ENCODE measurements at regions not wholly inside any gene's neighbourhood (a gene's known extent, or its start where the extent isn't known, plus 50 kb on each side); places are given as distances from the start of the nearest gene placed in this dataset.

GRCh38 chr11:115067900-115068530, 389.7 kb downstream of the NXPE2 start:
- Histone ChIP-seq H3K9me3 (peaks cover 10% of the 10 kb centered on the region), H3K27ac (no peak overlapping the region), H3K4me3 (no peak overlapping the region), H3K4me1 (no peaks in the 10 kb centered on the region), H3K27me3 (ENCODE audit: low read depth) (no peaks in the 10 kb centered on the region), H3K36me3 (no peaks in the 10 kb centered on the region)
- no peak for TF ChIP-seq CTCF (IDR thresholded peaks at IDR 0.05)
- ATAC-seq (no peak), DNase-seq (no peak)
- intact Hi-C loops (cut with DNase I), result no loop called here

- Histone ChIP-seq H3K27me3 (ENCODE audit: low read depth) (no peaks in the 10 kb centered on the region), H3K9me3 (peaks cover 10% of the 10 kb centered on the region), H3K4me3 (no peak overlapping the region), H3K27ac (no peak overlapping the region), H3K4me1 (no peaks in the 10 kb centered on the region), H3K36me3 (no peaks in the 10 kb centered on the region)
- no peak for TF ChIP-seq CTCF (IDR thresholded peaks at IDR 0.05)
- intact Hi-C loops (cut with DNase I), result no loop called here
- ATAC-seq (no peak), DNase-seq (no peak)
Observed at GRCh38 chr11:115069599-115069998, 391.3 kb downstream of the NXPE2 start.

DNA sequence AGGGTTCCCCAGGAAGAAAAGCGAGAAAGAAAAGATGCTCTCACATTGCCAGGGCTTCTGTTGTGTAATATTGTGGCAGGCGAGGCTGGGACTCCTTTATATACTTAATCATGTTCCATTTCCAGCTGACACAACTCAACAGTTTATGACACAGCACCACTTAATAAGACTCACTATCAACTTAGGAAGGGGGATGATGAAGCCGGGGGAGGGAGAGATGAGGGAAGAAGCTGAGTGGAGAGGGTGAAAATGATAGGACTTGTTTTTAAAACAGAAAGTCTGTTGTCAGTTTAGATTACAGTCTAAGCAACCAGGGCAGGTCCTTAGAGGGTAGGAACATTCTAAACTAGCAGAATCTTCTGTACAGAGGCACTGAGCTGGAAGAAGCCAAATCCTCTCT, 397.0 kb downstream of the NXPE2 start:
- Histone ChIP-seq H3K27me3 (ENCODE audit: low read depth) (no peaks in the 10 kb centered on the region), H3K4me1 (no peaks in the 10 kb centered on the region), H3K4me3 (no peak overlapping the region), H3K36me3 (no peaks in the 10 kb centered on the region), H3K27ac (no peak overlapping the region), H3K9me3 (no peaks in the 10 kb centered on the region)
- ATAC-seq, result no peak
- intact Hi-C loops (cut with DNase I), result no loop called here
- TF ChIP-seq CTCF (IDR thresholded peaks at IDR 0.05), result no peak
- no peak for DNase-seq

GRCh38 chr11:115077740-115078139, 399.4 kb downstream of the NXPE2 start:
- intact Hi-C loops (cut with DNase I), result no loop called here
- Histone ChIP-seq H3K4me1 (no peaks in the 10 kb centered on the region), H3K27ac (no peak overlapping the region), H3K9me3 (no peaks in the 10 kb centered on the region), H3K27me3 (ENCODE audit: low read depth) (no peaks in the 10 kb centered on the region), H3K4me3 (no peak overlapping the region), H3K36me3 (no peaks in the 10 kb centered on the region)
- TF ChIP-seq CTCF (IDR thresholded peaks at IDR 0.05), result no peak
- ATAC-seq (no peak), DNase-seq (no peak)

GRCh38 chr11:115078461-115079438, 400.4 kb downstream of the NXPE2 start:
- Histone ChIP-seq H3K4me3 (no peak overlapping the region), H3K4me1 (no peaks in the 10 kb centered on the region), H3K9me3 (no peaks in the 10 kb centered on the region), H3K27ac (no peak overlapping the region), H3K27me3 (ENCODE audit: low read depth) (peaks cover 3% of the 10 kb centered on the region), H3K36me3 (no peaks in the 10 kb centered on the region)
- ATAC-seq (no peak), DNase-seq (no peak)
- intact Hi-C loops (cut with DNase I), result no loop called here
- no peak for TF ChIP-seq CTCF (IDR thresholded peaks at IDR 0.05)
